Astrocyte of the cerebellum (primary cell): ENCODE measurements at regions not wholly inside any gene's neighbourhood (a gene's known extent, or its start where the extent isn't known, plus 50 kb on each side); places are given as distances from the start of the nearest gene placed in this dataset.

Experiments used
- DNase-seq: peaks from one replicate; pipeline ENCODE4 v3.0.0-alpha.2; 2011; ENCODE audit warnings: low read depth
- H3K4me3 ChIP-seq: 2 replicates; pipeline ENCODE4 v1.5.1; 2011; ENCODE audit warnings: mild to moderate bottlenecking, low read depth, low read length, moderate library complexity
- CTCF ChIP-seq: IDR thresholded peaks from 2 replicates; pipeline ENCODE4 v1.5.1; 2012; ENCODE audit warnings: low read length, low read depth, moderate library complexity, mild to moderate bottlenecking; ENCODE audit errors: missing control alignments
- in situ Hi-C: cut with HindIII; loops from 2 replicates; pipeline ENCODE4 v1.10.0; 2017; ENCODE audit warnings: low sequenced_read_pairs

- TF ChIP-seq CTCF, result no peak
- no peak for DNase-seq
- in situ Hi-C loops, result no loop called here
Measured at GRCh38 chr2:145617906-145618305, 1098.0 kb upstream of the ZEB2 start.

GRCh38 chr2:145617420-145617819 is 1097.5 kb upstream of the ZEB2 start:
- DNase-seq, result no peak
- TF ChIP-seq CTCF, result no peak
- in situ Hi-C loops, result no loop called here
- no peak overlapping the region for H3K4me3 ChIP-seq

More at GRCh38 chr2:145617906-145618305, 1098.0 kb upstream of the ZEB2 start:
- no peak overlapping the region for H3K4me3 ChIP-seq

GRCh38 chr2:145615626-145616025 is 1095.7 kb upstream of the ZEB2 start:
- no peak for TF ChIP-seq CTCF
- H3K4me3 ChIP-seq, result no peak overlapping the region
- in situ Hi-C loops, result no loop called here
- DNase-seq, result no peak

GRCh38 chr2:145609951-145610350 is 1090.0 kb upstream of the ZEB2 start:
- H3K4me3 ChIP-seq, result no peak overlapping the region
- TF ChIP-seq CTCF, result no peak
- in situ Hi-C loops, result no loop called here
- no peak for DNase-seq

- DNase-seq, result no peak
- H3K4me3 ChIP-seq, result no peak overlapping the region
- TF ChIP-seq CTCF, result no peak
- in situ Hi-C loops, result no loop called here
Measured at GRCh38 chr2:145601361-145601925, 1081.5 kb upstream of the ZEB2 start.

GRCh38 chr2:145600811-145601210 is 1080.9 kb upstream of the ZEB2 start:
- no peak for TF ChIP-seq CTCF
- DNase-seq, result no peak
- no peak overlapping the region for H3K4me3 ChIP-seq
- in situ Hi-C loops, result no loop called here
